HG03432 (cell line): ENCODE measurements at regions not wholly inside any gene's neighbourhood (a gene's known extent, or its start where the extent isn't known, plus 50 kb on each side); places are given as distances from the start of the nearest gene placed in this dataset.
"Not testable (repeated sequence)": the region's sequence is repeated elsewhere in the genome, so short reads cannot be mapped to it uniquely, and the experiment has no call there.

Experiments used
- ATAC-seq: cut with Tn5 transposase; IDR thresholded peaks from one replicate; pipeline ENCODE4 v1.9.1; 2021; ENCODE audit warnings: mild to moderate bottlenecking, moderate library complexity; ENCODE audit not compliant: unreplicated experiment

DNA sequence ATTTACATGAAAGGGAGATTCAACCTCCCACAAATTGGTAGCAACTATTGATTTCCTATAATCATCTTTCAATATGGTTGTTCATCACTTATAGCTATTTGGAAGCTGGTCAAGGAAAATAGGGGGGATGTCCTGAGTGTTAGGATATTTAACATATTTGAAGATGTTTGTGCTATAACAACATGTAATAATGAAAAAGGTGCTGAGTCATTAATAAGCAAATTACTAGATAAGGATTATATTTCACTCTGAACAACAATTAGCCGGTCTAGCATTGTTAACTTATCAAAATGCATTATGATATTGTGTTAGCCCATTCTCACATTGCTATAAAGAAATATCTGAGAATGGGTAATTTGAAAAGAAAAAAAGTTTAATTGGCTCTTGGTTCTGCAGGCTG is 225.8 kb upstream of the ARPP21 start:
- no peak for ATAC-seq

GRCh38 chr3:35417080-35417479 is 222.2 kb upstream of the ARPP21 start:
- no peak for ATAC-seq

DNA sequence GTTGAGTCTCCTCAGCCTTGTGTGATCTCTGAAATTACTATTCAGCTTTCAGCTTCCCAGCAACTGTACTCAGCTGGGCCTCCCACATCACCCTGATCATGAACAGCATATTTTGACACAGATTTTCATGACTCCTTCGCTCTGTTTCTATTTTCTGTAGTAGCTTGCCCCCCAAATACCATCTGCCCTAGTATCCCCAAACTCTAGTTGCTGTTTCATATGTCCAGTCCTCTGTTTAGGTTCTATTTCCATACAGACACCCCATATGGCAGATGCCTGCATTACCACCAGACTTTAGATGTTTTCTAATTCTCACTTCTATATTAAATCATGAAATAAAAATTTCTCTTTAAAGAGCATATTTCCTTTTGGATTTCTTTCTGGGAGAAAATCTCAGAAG is 217.2 kb upstream of the ARPP21 start:
- ATAC-seq: no peak

DNA sequence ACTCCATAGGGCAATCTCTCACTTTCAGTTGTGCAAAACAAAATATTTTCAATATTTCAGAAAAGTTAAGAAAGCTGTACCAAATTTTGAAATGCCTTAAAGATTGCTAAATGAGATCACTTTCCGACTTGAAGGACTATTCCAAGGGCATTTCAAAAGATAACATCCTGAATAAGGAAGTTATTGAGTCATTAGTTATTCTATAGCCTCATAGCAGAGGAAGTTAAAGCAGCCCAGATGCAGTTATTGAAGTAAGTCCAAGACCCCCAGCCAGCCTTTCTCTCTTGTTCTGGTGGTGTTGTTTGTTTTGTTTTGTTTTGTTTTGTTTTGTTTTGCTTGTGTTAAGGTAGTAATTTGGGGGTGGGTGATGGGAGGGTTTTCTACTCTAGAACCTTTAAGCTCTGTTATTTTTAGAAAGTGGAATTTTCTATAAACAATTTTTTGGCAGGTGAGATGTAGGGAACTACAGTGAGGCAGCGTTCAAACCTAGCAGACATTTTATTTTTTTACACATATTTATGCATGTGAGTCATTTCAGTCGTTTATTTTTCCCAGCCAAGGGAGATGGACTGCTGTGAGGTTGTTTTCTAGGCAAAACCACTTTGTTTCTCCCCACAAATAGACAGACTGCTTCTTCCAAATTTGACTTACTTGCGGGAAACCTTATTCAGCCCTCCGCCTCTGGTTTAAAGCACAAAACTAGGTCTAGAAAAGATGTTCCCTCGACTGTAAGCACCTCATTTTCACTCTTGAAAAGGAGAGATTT is 216.3 kb upstream of the ARPP21 start:
- ATAC-seq: no peak

DNA sequence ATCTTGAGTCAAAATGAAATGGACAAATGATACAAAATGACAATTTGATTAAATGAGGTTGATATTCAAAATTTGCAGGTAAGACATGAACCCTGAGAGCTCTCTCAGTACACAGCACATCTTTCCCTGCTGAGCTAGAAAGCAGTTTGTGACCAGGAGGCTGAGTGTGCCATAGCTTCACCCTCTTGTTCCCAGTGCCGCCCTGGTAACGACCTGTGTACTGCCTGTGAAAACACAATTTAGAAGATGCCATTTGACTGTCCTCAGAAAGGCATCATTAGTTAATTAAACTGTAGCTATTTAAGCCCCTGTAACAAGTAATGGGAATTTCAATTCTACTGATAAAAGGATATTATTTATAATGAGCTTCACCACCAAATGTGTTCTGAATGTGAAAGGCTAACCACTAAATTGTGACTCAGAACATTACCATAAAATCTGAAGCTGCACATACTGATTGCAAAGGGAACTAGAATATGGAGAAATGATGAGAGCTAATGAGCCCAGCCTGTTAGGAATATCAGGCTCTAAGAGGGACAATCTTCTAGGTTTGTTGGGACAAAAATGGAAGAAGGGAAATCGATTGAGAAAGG is 212.9 kb upstream of the ARPP21 start:
- no peak for ATAC-seq

DNA sequence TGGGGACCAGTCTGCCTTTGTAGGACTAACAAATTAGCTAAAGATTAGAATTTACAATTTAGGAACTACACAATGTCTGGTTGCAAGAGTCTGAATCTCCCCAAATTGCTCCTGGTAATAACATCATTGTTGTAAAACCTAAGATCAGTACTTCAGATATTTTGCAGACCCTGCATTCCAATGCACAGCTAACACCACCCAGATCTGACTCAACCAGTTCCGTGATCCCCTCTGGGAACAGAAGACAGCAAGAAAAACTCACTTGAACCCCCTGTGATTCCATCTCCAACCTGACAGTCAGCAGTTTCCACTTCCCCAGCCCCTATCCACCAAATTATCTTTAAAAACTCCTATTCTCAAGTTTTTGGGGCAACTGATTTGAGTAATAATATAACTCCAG is 201.9 kb upstream of the ARPP21 start:
- ATAC-seq: no peak

DNA sequence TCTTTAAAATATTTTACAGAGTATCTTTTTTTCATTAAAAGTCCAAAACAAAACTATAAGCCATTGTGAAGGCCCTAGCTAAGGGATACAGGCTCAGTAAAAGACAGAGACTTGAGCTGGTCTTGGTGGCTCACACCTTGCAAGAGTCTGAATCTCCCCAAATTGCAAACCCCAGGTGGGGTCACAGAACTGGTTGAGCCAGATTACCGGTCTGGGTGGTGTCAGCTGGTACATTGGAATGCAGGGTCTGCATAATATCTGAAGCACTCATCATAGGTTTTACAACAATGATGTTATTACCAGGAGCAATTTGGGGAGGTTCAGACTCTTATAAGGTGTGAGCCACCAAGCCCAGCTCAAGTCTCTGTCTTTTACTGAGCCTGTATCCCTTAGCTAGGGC is 201.2 kb upstream of the ARPP21 start:
- ATAC-seq: no peak

DNA sequence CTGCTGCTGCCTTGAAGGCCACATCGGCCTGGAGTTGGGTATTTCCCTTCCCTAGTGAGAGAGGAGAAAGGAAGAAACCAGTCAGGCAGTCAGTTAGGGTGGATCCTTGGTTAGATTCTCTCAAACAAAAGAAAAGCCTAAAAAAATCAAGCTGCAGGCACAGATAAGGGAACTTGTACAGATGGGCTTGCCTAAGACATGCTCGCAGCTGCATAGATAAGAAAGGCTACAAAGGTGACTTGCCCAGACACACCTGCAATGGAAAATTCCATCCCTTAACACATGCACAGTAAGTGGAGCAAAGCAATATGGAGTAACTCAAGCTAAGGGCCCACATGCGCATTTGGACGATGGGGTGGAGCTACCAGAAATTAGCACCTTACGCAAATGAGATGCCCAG is 199.7 kb upstream of the ARPP21 start:
- no peak for ATAC-seq

GRCh38 chr3:35440826-35441225 is 198.5 kb upstream of the ARPP21 start:
- no peak for ATAC-seq

DNA sequence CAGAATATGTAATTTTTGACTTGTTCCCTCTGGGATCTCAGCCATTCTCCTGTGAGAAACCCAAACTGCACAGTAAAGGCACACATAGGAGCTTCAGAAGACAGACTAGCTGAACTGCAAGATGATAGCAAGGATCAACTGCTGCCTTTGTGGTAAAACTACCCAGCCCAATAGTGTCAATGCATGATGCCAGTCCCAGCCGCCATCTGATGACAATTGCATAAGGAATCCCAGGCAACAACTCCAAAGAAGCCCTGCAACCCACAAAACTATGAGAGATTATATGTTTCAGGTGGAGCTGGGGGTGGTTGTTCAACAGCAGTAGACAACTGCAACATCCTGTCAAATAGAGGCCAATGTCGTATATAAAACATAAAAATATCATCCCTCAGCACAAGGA is 192.4 kb upstream of the ARPP21 start:
- ATAC-seq: no peak

DNA sequence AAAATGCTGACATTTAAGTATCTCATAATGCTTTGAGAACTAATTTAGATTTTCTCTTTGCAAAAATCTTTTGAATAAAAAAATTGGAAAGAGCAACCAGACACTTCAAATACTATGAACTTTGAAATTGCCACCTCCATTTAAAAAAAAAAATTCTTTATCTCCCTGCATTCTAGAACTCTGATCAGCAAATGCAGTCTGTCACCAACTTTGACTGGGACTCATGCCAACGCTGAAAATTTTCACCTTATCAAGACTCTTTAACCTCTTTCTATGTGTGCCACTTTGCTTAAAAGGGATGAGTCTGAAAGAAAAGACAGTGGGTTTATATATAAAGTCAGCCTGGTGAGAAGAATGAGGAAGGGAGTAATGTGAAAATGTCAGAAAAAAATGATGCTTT is 191.2 kb upstream of the ARPP21 start:
- ATAC-seq: no peak

- ATAC-seq: no peak
Measured at GRCh38 chr3:35448681-35449080, 190.6 kb upstream of the ARPP21 start.

DNA sequence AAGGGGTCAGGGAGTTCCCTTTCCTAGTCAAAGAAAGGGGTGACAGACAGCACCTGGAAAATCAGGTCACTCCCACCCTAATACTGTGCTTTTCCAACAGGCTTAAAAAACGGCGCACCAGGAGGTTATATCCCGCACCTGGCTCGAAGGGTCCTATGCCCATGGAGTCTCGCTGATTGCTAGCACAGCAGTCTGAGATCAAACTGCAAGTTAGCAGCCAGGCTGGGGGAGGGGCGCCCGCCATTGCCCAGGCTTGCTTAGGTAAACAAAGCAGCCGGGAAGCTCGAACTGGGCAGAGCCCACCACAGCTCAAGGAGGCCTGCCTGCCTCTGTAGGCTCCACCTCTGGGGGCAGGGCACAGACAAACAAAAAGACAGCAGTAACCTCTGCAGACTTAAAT is 184.5 kb upstream of the ARPP21 start:
- ATAC-seq: not testable (repeated sequence)

- no peak for ATAC-seq
Measured at GRCh38 chr3:35473956-35474355, 165.4 kb upstream of the ARPP21 start.

DNA sequence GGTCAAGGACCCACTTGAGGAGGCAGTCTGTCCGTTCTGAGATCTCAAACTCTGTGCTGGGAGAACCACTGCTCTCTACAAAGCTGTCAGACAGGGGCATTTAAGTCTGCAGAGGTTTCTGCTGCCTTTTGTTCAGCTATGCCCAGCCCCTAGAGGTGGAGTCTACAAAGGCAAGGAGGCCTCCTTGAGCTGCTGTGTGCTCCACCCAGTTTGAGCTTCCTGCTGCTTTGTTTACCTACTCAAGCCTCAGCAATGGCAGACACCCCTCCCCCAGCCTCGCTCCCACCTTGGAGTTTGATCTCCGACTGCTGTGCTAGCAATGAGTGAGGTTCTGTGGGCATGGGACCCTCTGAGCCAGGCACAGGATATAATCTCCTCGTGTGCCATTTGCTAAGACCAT is 156.8 kb upstream of the ARPP21 start:
- ATAC-seq: not testable (repeated sequence)

- no peak for ATAC-seq
Measured at GRCh38 chr3:35483131-35483530, 156.2 kb upstream of the ARPP21 start.

DNA sequence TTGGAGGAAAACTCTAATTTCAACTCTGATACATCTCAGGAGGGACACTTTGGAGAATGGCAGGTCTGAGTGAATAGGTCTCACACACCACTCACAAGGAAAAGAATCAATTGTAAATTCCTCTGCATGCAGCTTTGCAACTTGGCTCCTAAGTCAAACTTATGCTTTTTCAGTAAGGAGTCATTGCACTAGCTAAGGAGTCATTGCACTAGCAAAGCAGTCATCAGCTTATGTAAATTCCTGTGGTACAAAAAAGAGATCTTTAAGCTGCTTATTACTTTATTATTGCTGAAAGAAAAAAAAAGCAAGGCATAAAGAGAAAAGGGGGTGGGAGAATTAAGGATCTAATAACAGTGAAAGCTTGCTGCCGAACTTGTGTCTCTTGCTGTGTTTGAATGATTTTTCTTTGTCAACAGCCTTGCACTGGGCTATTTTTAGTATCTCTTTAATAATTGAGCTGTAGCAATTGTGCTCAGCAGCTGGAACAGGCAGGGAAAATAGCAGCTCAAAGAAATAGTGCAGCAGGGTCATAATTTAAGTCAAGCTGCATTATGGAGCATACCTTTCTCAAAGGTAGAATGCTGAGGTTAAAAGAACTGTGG is 154.3 kb upstream of the ARPP21 start:
- no peak for ATAC-seq

DNA sequence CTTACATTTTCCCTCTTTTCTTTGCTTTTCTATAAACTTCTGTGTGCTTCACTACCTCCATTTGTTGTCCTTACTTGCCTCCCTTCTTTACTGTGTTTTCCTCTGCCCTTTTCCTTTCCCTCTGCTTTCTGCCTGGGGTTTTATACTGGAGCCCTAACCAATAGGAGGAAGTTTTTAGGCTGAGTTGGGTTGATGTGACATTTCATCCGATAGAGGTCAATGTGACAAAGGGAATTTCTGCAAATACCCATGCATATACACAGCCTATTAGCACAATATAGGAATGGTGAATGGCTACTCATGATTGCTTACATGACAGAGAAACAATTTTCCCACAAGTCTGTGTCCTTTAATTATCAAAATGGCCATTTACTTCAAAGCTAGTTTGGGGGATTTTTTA is 153.0 kb upstream of the ARPP21 start:
- no peak for ATAC-seq

DNA sequence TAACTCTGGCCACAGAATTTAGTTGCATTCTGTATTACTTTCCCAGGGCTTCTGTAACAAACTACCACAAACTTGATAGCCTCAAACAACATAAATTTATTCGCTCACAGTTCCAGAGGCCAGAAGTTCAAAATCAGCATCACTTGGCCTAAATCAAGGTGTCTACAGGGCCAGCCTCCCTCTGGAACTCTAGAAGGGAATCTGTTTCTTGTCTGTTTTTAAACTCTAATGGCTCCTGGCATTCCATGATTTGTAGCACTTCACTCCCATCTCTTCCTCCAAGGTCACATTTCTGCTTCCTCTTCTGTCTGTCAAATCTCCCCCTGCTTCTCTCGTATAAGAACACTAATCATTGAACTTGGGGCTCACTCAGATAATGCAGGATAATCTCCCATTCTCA is 151.9 kb upstream of the ARPP21 start:
- no peak for ATAC-seq

DNA sequence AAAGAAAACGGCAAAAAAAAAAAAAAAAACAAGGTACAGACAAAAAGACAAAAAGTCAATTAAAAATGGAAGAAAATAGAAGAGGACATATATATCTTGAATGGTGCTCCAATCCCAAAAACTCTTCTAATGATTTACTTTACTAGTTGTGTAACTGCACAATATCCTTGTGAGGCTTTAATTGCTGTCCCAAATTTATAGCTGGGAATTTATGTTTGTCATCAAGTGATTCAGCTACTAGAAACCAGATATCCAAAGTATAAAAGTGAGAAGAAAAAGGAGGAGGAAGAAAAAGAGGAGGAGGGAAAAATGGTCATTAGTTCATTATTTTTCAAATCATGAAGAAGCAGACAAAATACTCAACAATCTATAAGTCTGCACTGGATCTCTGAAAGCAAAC is 150.8 kb upstream of the ARPP21 start:
- ATAC-seq: no peak

DNA sequence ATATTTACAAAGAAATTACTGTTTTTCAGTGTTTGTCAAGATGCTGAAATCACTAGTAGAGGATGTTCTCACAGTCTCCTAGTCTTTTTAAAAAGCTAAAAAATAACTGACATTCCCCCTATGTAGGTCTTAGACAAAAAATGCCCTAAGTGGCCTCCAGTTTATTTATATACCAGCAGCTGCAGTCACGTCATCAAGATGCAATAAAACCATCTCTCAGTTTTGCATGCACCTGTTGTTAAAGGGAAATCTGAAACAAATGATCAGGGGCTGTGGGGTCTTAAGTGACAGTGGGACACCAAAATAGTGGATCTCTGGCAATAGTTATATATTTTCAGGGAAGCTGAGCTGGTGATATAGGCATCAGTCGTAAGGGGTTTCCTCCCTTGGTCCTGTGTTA is 146.5 kb upstream of the ARPP21 start:
- no peak for ATAC-seq

DNA sequence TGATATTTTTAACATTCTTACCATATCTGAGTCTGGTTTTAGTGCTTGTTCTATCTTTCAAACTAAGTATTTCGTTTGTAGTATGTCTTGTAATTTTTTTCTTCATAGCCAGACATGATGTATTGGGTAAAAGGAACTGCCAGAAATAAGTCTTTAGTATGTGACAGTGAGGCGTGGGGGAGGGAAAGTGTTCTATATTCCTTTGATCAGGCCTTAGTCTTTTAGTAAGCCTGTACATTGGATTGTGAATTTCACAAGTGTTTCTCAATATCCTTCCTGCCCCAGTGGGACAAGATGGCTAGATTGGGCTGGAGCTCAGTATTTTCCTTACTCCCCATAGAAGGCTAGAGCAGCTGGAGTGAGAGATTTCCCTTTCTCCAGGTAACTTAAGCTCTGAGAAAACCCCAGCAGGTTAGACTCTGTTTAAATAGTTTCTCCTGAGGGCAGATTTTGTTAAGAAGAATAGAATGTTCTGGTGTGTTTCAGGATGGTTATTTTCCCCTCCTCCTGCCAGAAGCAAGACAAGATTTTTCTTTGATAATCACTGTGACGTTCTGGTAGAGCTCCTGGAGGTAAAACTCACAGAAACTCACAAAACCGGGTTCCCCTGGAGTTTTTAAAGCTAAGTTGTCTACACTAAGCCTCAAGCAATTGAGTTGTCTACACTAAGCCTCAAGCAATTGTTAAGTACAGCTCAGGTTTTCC is 140.7 kb upstream of the ARPP21 start:
- no peak for ATAC-seq
